Neural progenitor cell (in vitro differentiated cells): ENCODE measurements at regions not wholly inside any gene's neighbourhood (a gene's known extent, or its start where the extent isn't known, plus 50 kb on each side); places are given as distances from the start of the nearest gene placed in this dataset.

ENCODE experiments used
- DNase-seq: peaks from one replicate; pipeline ENCODE4 v3.0.0-alpha.2; 2016; ENCODE audit warnings: low spot score
- H2AFZ ChIP-seq: fragments of 200-600 bp; sonication (generic); replicated peaks from 2 replicates; pipeline ENCODE4 v1.6.1; 2016; ENCODE audit warnings: antibody characterized with exemption
- H3F3A ChIP-seq: fragments of 200-600 bp; sonication (generic); 2 replicates; pipeline ENCODE4 v1.6.1; 2016; ENCODE audit warnings: antibody characterized with exemption, low read depth
- H3K27ac ChIP-seq: fragments of 200-600 bp; sonication (generic); 2 replicates; pipeline ENCODE4 v1.5.1; 2016; ENCODE audit warnings: mild to moderate bottlenecking
- H3K27me3 ChIP-seq: fragments of 200-600 bp; sonication (generic); 2 replicates; pipeline ENCODE4 v1.6.1; 2016; ENCODE audit warnings: mild to moderate bottlenecking, moderate library complexity
- H3K36me3 ChIP-seq: fragments of 200-600 bp; sonication (generic); 2 replicates; pipeline ENCODE4 v1.5.1; 2016
- H3K4me1 ChIP-seq: fragments of 200-600 bp; sonication (generic); 2 replicates; pipeline ENCODE4 v1.6.1; 2016; ENCODE audit warnings: mixed run types
- H3K4me2 ChIP-seq: fragments of 200-600 bp; sonication (generic); 2 replicates; pipeline ENCODE4 v1.6.1; 2016
- H3K4me3 ChIP-seq: fragments of 200-600 bp; sonication (generic); 2 replicates; pipeline ENCODE4 v1.5.1; 2016
- H3K79me2 ChIP-seq: fragments of 200-600 bp; sonication (generic); 2 replicates; pipeline ENCODE4 v1.6.1; 2016; ENCODE audit warnings: low read depth
- H3K9ac ChIP-seq: fragments of 200-600 bp; sonication (generic); 2 replicates; pipeline ENCODE4 v1.6.1; 2016
- H3K9me3 ChIP-seq: fragments of 200-600 bp; sonication (generic); 2 replicates; pipeline ENCODE4 v1.5.1; 2016; ENCODE audit warnings: low read depth
- H4K20me1 ChIP-seq: fragments of 200-600 bp; sonication (generic); 2 replicates; pipeline ENCODE4 v1.6.1; 2016; ENCODE audit warnings: low read depth
- H3K27ac Mint-ChIP-seq: 3 replicates; pipeline ENCODE4 v1.8.0; 2021; ENCODE audit warnings: mixed read lengths
- H3K27me3 Mint-ChIP-seq: 2 replicates; pipeline ENCODE4 v1.8.0; 2022; ENCODE audit warnings: low read depth, mild to moderate bottlenecking, inconsistent platforms, moderate library complexity, mixed read lengths; ENCODE audit not compliant: insufficient read depth
- H3K36me3 Mint-ChIP-seq: 3 replicates; pipeline ENCODE4 v1.8.0; 2021; ENCODE audit warnings: mixed read lengths
- H3K4me1 Mint-ChIP-seq: 3 replicates; pipeline ENCODE4 v1.8.0; 2021; ENCODE audit warnings: mixed read lengths
- H3K4me3 Mint-ChIP-seq: 3 replicates; pipeline ENCODE4 v1.8.0; 2021; ENCODE audit warnings: mild to moderate bottlenecking, moderate library complexity, mixed read lengths
- H3K9me3 Mint-ChIP-seq: 3 replicates; pipeline ENCODE4 v1.8.0; 2020; ENCODE audit warnings: mixed read lengths
- EZH2 ChIP-seq: fragments of 200-600 bp; sonication (generic); IDR thresholded peaks from 2 replicates; pipeline ENCODE4 v1.6.1; 2017; ENCODE audit warnings: antibody characterized with exemption, mild to moderate bottlenecking, moderate library complexity
- EZH2phosphoT487 ChIP-seq: fragments of 200-600 bp; sonication (generic); IDR thresholded peaks from 2 replicates; pipeline ENCODE4 v1.6.1; 2017; ENCODE audit warnings: antibody characterized with exemption
- TF ChIP-seq, protein P1 (sequence below): fragments of 200-600 bp; sonication (generic); IDR thresholded peaks from 2 replicates; pipeline ENCODE4 v1.5.1; 2017; ENCODE audit warnings: antibody characterized with exemption, mild to moderate bottlenecking

GRCh38 chr4:100880011-100880410 is 362.2 kb upstream of the EMCN start:
- peak; percentile 6 for DNase-seq
- Histone ChIP-seq H3K79me2 (no peaks in the 10 kb centered on the region), H4K20me1 (no peaks in the 10 kb centered on the region), H3K4me2 (no peak overlapping the region), H2AFZ (no peak overlapping the region), H3K9me3 (peaks cover under 1% of the 10 kb centered on the region), H3K9ac (no peak overlapping the region), H3F3A (no peaks in the 10 kb centered on the region), H3K36me3 (peaks cover 3% of the 10 kb centered on the region), H3K27ac (no peak overlapping the region), H3K4me3 (no peak overlapping the region), H3K4me1 (no peaks in the 10 kb centered on the region), H3K27me3 (no peaks in the 10 kb centered on the region)
- TF ChIP-seq EZH2phosphoT487 = no peak
- no peak overlapping the region for H3K27ac Mint-ChIP-seq
- peaks cover 1% of the 10 kb centered on the region for H3K9me3 Mint-ChIP-seq
- no peaks in the 10 kb centered on the region for H3K4me1 Mint-ChIP-seq
- H3K27me3 Mint-ChIP-seq = no peaks in the 10 kb centered on the region
- no peaks in the 10 kb centered on the region for H3K36me3 Mint-ChIP-seq
- H3K4me3 Mint-ChIP-seq = no peak overlapping the region

DNA sequence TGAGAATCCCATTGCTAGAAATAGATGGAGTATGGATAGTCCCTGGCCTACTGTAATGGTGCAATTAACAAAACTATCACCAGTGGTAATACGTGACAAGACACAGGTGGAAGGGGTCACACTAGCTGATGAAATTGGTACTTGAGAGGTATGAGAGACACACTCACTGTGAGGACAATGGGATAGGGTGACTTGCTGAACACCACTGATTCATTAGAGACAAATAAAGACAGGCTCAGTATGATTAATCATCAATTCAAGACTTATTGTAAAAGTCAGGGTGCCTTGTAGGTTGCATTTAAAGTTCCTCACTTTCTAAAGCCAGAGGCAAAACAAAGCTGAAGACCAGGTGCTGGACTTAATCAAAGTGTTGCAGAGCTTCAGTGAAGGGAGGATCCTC is 361.6 kb upstream of the EMCN start:
- no peak overlapping the region for H3K4me3 ChIP-seq
- TF ChIP-seq EZH2phosphoT487 (no peak), EZH2 (no peak)
- TF ChIP-seq, protein P1, sequence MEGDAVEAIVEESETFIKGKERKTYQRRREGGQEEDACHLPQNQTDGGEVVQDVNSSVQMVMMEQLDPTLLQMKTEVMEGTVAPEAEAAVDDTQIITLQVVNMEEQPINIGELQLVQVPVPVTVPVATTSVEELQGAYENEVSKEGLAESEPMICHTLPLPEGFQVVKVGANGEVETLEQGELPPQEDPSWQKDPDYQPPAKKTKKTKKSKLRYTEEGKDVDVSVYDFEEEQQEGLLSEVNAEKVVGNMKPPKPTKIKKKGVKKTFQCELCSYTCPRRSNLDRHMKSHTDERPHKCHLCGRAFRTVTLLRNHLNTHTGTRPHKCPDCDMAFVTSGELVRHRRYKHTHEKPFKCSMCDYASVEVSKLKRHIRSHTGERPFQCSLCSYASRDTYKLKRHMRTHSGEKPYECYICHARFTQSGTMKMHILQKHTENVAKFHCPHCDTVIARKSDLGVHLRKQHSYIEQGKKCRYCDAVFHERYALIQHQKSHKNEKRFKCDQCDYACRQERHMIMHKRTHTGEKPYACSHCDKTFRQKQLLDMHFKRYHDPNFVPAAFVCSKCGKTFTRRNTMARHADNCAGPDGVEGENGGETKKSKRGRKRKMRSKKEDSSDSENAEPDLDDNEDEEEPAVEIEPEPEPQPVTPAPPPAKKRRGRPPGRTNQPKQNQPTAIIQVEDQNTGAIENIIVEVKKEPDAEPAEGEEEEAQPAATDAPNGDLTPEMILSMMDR = no peak
- H3K4me1 Mint-ChIP-seq = no peaks in the 10 kb centered on the region
- no peaks in the 10 kb centered on the region for H3K36me3 Mint-ChIP-seq
- H3K4me1 ChIP-seq = no peaks in the 10 kb centered on the region
- H3K27me3 ChIP-seq = no peaks in the 10 kb centered on the region
- H3K9me3 ChIP-seq = no peaks in the 10 kb centered on the region
- H3K79me2 ChIP-seq = no peaks in the 10 kb centered on the region
- no peak overlapping the region for H3K27ac ChIP-seq
- no peaks in the 10 kb centered on the region for H3K27me3 Mint-ChIP-seq
- H3K9ac ChIP-seq = no peak overlapping the region
- H3F3A ChIP-seq = no peaks in the 10 kb centered on the region
- H3K36me3 ChIP-seq = no peaks in the 10 kb centered on the region
- DNase-seq = no peak
- no peak overlapping the region for H3K4me2 ChIP-seq
- no peaks in the 10 kb centered on the region for H4K20me1 ChIP-seq
- no peak overlapping the region for H3K27ac Mint-ChIP-seq
- peaks cover 1% of the 10 kb centered on the region for H3K9me3 Mint-ChIP-seq
- no peak overlapping the region for H3K4me3 Mint-ChIP-seq
- H2AFZ ChIP-seq = no peak overlapping the region

DNA sequence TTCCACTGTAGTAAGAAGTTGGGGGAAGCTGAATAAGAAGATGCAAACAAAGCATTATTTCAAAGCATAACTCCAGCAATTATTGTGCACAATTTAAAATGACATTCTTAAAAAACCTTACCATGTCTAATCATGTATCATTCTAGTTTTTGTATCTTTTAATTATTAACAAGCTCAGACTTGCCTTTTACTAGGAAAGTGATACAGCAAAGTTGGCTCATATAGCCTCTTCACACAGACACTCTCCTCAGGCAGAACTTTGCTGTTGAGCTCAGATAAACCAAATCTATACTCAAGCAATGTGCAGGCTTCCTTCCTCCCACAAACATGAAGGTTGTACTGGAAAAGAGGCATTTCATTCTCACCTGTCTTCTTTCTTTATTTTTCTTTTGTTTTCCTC is 358.7 kb upstream of the EMCN start:
- H3K36me3 ChIP-seq = no peaks in the 10 kb centered on the region
- H3K27ac Mint-ChIP-seq = no peak overlapping the region
- DNase-seq = no peak
- H3K9me3 ChIP-seq = no peaks in the 10 kb centered on the region
- H3K9me3 Mint-ChIP-seq = no peaks in the 10 kb centered on the region
- H4K20me1 ChIP-seq = no peaks in the 10 kb centered on the region
- H3K27me3 ChIP-seq = no peaks in the 10 kb centered on the region
- no peak overlapping the region for H3K4me3 Mint-ChIP-seq
- peaks cover 3% of the 10 kb centered on the region for H3K27me3 Mint-ChIP-seq
- H3K4me2 ChIP-seq = no peak overlapping the region
- TF ChIP-seq, protein P1 = no peak
- TF ChIP-seq EZH2phosphoT487 (no peak), EZH2 (no peak)
- no peak overlapping the region for H3K27ac ChIP-seq
- H3K4me3 ChIP-seq = no peak overlapping the region
- no peak overlapping the region for H2AFZ ChIP-seq
- H3K36me3 Mint-ChIP-seq = no peaks in the 10 kb centered on the region
- H3K4me1 Mint-ChIP-seq = no peaks in the 10 kb centered on the region
- no peaks in the 10 kb centered on the region for H3K4me1 ChIP-seq
- no peak overlapping the region for H3K9ac ChIP-seq
- H3K79me2 ChIP-seq = no peaks in the 10 kb centered on the region
- H3F3A ChIP-seq = no peaks in the 10 kb centered on the region

- DNase-seq = no peak
- no peak overlapping the region for H2AFZ ChIP-seq
- no peaks in the 10 kb centered on the region for H4K20me1 ChIP-seq
- Mint-ChIP-seq H3K27ac (no peak overlapping the region), H3K36me3 (no peaks in the 10 kb centered on the region), H3K27me3 (peaks cover 3% of the 10 kb centered on the region), H3K9me3 (no peaks in the 10 kb centered on the region), H3K4me3 (no peak overlapping the region), H3K4me1 (no peaks in the 10 kb centered on the region)
- H3K9me3 ChIP-seq = no peaks in the 10 kb centered on the region
- H3K27ac ChIP-seq = no peak overlapping the region
- H3K4me3 ChIP-seq = no peak overlapping the region
- no peaks in the 10 kb centered on the region for H3K79me2 ChIP-seq
- TF ChIP-seq, protein P1 = no peak
- TF ChIP-seq EZH2phosphoT487 (no peak), EZH2 (no peak)
- no peaks in the 10 kb centered on the region for H3K36me3 ChIP-seq
- no peaks in the 10 kb centered on the region for H3F3A ChIP-seq
- no peaks in the 10 kb centered on the region for H3K27me3 ChIP-seq
- no peaks in the 10 kb centered on the region for H3K4me1 ChIP-seq
- H3K9ac ChIP-seq = no peak overlapping the region
- H3K4me2 ChIP-seq = no peak overlapping the region
These were observed 357.7 kb upstream of the EMCN start for GRCh38 chr4:100875296-100876068.
